GM13976 (cell line): ENCODE measurements at regions not wholly inside any gene's neighbourhood (a gene's known extent, or its start where the extent isn't known, plus 50 kb on each side); places are given as distances from the start of the nearest gene placed in this dataset.
"Not testable (repeated sequence)": the region's sequence is repeated elsewhere in the genome, so short reads cannot be mapped to it uniquely, and the experiment has no call there.

ENCODE experiments used
- DNase-seq: peaks from one replicate; pipeline ENCODE4 v3.0.0; 2012; ENCODE audit warnings: low spot score
- CTCF ChIP-seq: IDR thresholded peaks from 2 replicates; pipeline ENCODE4 v1.5.1; 2012; ENCODE audit warnings: borderline replicate concordance, mild to moderate bottlenecking; ENCODE audit not compliant: insufficient read depth; ENCODE audit errors: extremely low read depth, missing control alignments, control extremely low read depth
- in situ Hi-C: fragments of 300-500 bp; cut with MboI; formaldehyde crosslinking; loops from one replicate; pipeline ENCODE4 v1.12.0; 2022; ENCODE audit warnings: low sequenced_read_pairs, mixed read lengths, inconsistent platforms; ENCODE audit not compliant: unreplicated experiment

GRCh38 chr1:163985700-163986099 lies 573.3 kb upstream of the PBX1 start:
- DNase-seq = no peak
- in situ Hi-C loops = no loop called here
- TF ChIP-seq CTCF = no peak

DNA sequence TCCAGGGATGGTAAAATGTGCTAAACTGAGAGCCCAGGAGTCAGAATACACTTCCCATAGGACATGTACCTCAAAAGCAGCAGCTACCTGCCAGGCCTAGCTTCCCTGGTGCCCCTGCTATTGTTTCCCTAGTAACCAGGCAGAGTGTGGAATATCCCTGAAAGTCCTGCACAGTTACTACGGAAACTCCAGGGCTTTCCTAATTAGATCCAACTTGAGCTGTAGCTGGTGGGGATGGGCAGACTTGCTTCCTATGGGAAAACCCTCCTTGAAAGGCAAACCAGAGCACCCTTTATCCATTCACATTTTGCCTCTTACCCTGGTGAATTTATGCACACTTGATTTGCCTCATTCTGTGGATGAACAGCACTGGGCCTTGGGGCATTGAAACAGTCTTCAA lies 559.9 kb upstream of the PBX1 start:
- DNase-seq = no peak
- TF ChIP-seq CTCF = no peak
- in situ Hi-C loops = no loop called here

DNA sequence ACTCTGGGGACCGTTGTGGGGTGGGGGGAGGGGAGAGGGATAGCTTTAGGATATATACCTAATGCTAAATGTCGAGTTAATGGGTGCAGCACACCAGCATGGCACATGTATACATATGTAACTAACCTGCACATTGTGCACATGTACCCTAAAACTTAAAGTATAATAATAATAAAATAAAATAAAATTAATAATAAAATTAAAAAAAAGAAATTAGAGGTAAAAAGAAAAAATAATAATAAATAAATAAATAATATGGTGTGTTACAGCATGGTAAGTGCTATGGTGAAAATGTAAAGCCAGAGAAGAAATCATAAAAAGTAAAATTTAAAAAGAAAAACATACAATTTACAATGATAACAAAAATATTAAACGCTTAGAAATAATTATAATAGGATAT lies 552.8 kb upstream of the PBX1 start:
- DNase-seq, in situ Hi-C loops: not testable (repeated sequence)

DNA sequence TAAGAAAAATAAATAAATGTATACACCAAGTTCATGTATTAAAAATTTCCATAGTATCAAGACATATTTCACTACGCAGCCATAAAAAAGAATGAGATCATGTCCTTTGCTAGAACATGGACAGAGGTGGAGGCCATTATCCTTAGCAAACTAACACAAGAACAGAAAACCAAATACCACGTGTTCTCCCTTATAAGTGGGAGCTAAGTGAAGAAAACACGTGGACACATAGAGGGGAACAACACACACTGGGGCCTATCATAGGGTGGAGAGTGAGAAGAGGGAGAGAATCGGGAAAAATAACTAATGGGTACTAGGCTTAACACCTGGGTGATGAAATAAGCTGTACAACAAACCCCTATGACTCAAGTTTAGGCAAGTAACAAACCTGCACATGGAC lies 552.4 kb upstream of the PBX1 start:
- no peak for DNase-seq
- in situ Hi-C loops = no loop called here
- no peak for TF ChIP-seq CTCF

DNA sequence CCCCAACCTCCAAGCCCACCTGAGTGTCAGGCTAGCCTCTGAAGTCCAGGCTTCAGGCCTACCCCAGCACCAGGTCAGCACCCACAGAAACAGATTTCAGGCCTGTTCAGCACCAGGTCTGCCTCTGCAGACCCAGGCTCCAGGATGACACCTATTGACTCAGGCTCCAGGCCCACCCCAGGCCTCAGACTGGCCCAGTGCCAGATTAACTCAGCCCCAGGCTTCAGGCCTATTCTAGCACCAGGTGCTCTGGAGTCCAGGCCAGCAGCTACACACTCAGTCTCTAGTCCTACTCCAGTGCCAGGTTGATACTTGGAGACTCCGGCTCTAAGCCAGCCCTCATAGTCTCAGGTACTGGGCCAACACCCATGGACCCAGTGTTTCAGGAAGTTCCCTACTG lies 541.7 kb upstream of the PBX1 start:
- in situ Hi-C loops = no loop called here
- DNase-seq = no peak
- no peak for TF ChIP-seq CTCF

DNA sequence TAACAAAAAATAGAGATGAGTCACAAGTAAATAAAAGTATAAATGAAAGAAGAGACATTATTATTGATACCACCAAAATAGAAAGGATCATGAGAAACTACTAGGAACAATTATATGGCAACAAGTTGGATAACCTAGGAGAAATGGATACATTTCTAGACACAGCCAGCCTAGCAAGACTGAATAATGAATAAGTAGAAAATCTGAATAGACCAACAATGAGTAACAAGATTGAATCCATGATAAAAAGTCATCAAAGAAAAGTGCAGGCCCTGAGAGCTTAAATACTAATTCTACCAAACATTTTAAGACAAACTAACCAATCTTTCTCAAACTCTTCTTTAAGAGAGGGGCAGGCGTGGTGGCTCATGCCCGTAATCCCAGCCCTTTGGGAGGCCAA lies 538.6 kb upstream of the PBX1 start:
- in situ Hi-C loops = no loop called here
- TF ChIP-seq CTCF = no peak
- no peak for DNase-seq

- TF ChIP-seq CTCF = no peak
- no peak for DNase-seq
- in situ Hi-C loops = no loop called here
These were observed 537.2 kb upstream of the PBX1 start for GRCh38 chr1:164021813-164022212.
